ENCODE measurements at regions not wholly inside any gene's neighbourhood (a gene's known extent, or its start where the extent isn't known, plus 50 kb on each side); places are given as distances from the start of the nearest gene placed in this dataset.

- H3K27me3 ChIP-seq (ENCODE audit: control insufficient read depth, insufficient read depth, low read length): no peaks in the 10 kb centered on the region
- no peak for DNase-seq
- H3K36me3 ChIP-seq (replicated peaks; ENCODE audit: control insufficient read depth, insufficient read depth, low read length): no peaks in the 10 kb centered on the region
- H3K4me3 ChIP-seq (ENCODE audit: insufficient read depth, low read depth, low read length): no peak overlapping the region
Observed at GRCh38 chr3:31051226-31051625, 156.8 kb upstream of the GADL1 start.

GRCh38 chr3:31053299-31053698 is 158.8 kb upstream of the GADL1 start:
- Histone ChIP-seq H3K36me3 (replicated peaks; ENCODE audit: control insufficient read depth, insufficient read depth, low read length) (no peaks in the 10 kb centered on the region), H3K27me3 (ENCODE audit: control insufficient read depth, insufficient read depth, low read length) (no peaks in the 10 kb centered on the region), H3K4me3 (ENCODE audit: insufficient read depth, low read depth, low read length) (no peak overlapping the region)
- DNase-seq: no peak

GRCh38 chr3:31054032-31054431 is 159.6 kb upstream of the GADL1 start:
- no peak for DNase-seq
- Histone ChIP-seq H3K27me3 (ENCODE audit: control insufficient read depth, insufficient read depth, low read length) (no peaks in the 10 kb centered on the region), H3K36me3 (replicated peaks; ENCODE audit: control insufficient read depth, insufficient read depth, low read length) (no peaks in the 10 kb centered on the region)

GRCh38 chr3:31055757-31056156 is 161.3 kb upstream of the GADL1 start:
- Histone ChIP-seq H3K27me3 (ENCODE audit: control insufficient read depth, insufficient read depth, low read length) (no peaks in the 10 kb centered on the region), H3K4me3 (ENCODE audit: insufficient read depth, low read depth, low read length) (no peak overlapping the region), H3K36me3 (replicated peaks; ENCODE audit: control insufficient read depth, insufficient read depth, low read length) (no peaks in the 10 kb centered on the region)
- no peak for DNase-seq

More at GRCh38 chr3:31054032-31054431, 159.6 kb upstream of the GADL1 start:
- H3K4me3 ChIP-seq (ENCODE audit: insufficient read depth, low read depth, low read length): no peak overlapping the region

- H3K27me3 ChIP-seq (ENCODE audit: control insufficient read depth, insufficient read depth, low read length): no peaks in the 10 kb centered on the region
- no peak for DNase-seq
- H3K4me3 ChIP-seq (ENCODE audit: insufficient read depth, low read depth, low read length): no peak overlapping the region
- H3K36me3 ChIP-seq (replicated peaks; ENCODE audit: control insufficient read depth, insufficient read depth, low read length): no peaks in the 10 kb centered on the region
Observed at GRCh38 chr3:31057891-31058290, 163.4 kb upstream of the GADL1 start.

GRCh38 chr3:31064021-31064420 is 169.6 kb upstream of the GADL1 start:
- DNase-seq: no peak
- Histone ChIP-seq H3K36me3 (replicated peaks; ENCODE audit: control insufficient read depth, insufficient read depth, low read length) (no peaks in the 10 kb centered on the region), H3K4me3 (ENCODE audit: insufficient read depth, low read depth, low read length) (no peak overlapping the region), H3K27me3 (ENCODE audit: control insufficient read depth, insufficient read depth, low read length) (no peaks in the 10 kb centered on the region)

- Histone ChIP-seq H3K27me3 (ENCODE audit: control insufficient read depth, insufficient read depth, low read length) (no peaks in the 10 kb centered on the region), H3K4me3 (ENCODE audit: insufficient read depth, low read depth, low read length) (no peak overlapping the region), H3K36me3 (replicated peaks; ENCODE audit: control insufficient read depth, insufficient read depth, low read length) (no peaks in the 10 kb centered on the region)
- DNase-seq: no peak
Observed at GRCh38 chr3:31065765-31066164, 171.3 kb upstream of the GADL1 start.

GRCh38 chr3:31067004-31067403 is 172.5 kb upstream of the GADL1 start:
- DNase-seq: no peak
- Histone ChIP-seq H3K4me3 (ENCODE audit: insufficient read depth, low read depth, low read length) (no peak overlapping the region), H3K27me3 (ENCODE audit: control insufficient read depth, insufficient read depth, low read length) (no peaks in the 10 kb centered on the region), H3K36me3 (replicated peaks; ENCODE audit: control insufficient read depth, insufficient read depth, low read length) (no peaks in the 10 kb centered on the region)

GRCh38 chr3:31075471-31075870 is 181.0 kb upstream of the GADL1 start:
- no peak for DNase-seq
- Histone ChIP-seq H3K27me3 (ENCODE audit: control insufficient read depth, insufficient read depth, low read length) (no peaks in the 10 kb centered on the region), H3K36me3 (replicated peaks; ENCODE audit: control insufficient read depth, insufficient read depth, low read length) (no peaks in the 10 kb centered on the region), H3K4me3 (ENCODE audit: insufficient read depth, low read depth, low read length) (no peak overlapping the region)

GRCh38 chr3:31075876-31076275 is 181.4 kb upstream of the GADL1 start:
- DNase-seq: no peak
- Histone ChIP-seq H3K36me3 (replicated peaks; ENCODE audit: control insufficient read depth, insufficient read depth, low read length) (no peaks in the 10 kb centered on the region), H3K27me3 (ENCODE audit: control insufficient read depth, insufficient read depth, low read length) (no peaks in the 10 kb centered on the region), H3K4me3 (ENCODE audit: insufficient read depth, low read depth, low read length) (no peak overlapping the region)

GRCh38 chr3:31077021-31077601 is 182.7 kb upstream of the GADL1 start:
- no peaks in the 10 kb centered on the region for H3K27me3 ChIP-seq (ENCODE audit: control insufficient read depth, insufficient read depth, low read length)
- H3K36me3 ChIP-seq (replicated peaks; ENCODE audit: control insufficient read depth, insufficient read depth, low read length): no peaks in the 10 kb centered on the region
- no peak overlapping the region for H3K4me3 ChIP-seq (ENCODE audit: insufficient read depth, low read depth, low read length)
- DNase-seq: no peak

GRCh38 chr3:31077826-31078225 is 183.4 kb upstream of the GADL1 start:
- H3K4me3 ChIP-seq (ENCODE audit: insufficient read depth, low read depth, low read length): no peak overlapping the region
- no peaks in the 10 kb centered on the region for H3K27me3 ChIP-seq (ENCODE audit: control insufficient read depth, insufficient read depth, low read length)
- H3K36me3 ChIP-seq (replicated peaks; ENCODE audit: control insufficient read depth, insufficient read depth, low read length): no peaks in the 10 kb centered on the region
- DNase-seq: no peak

- DNase-seq: no peak
- Histone ChIP-seq H3K27me3 (ENCODE audit: control insufficient read depth, insufficient read depth, low read length) (no peaks in the 10 kb centered on the region), H3K4me3 (ENCODE audit: insufficient read depth, low read depth, low read length) (no peak overlapping the region), H3K36me3 (replicated peaks; ENCODE audit: control insufficient read depth, insufficient read depth, low read length) (no peaks in the 10 kb centered on the region)
Observed at GRCh38 chr3:31079689-31080088, 185.2 kb upstream of the GADL1 start.

GRCh38 chr3:31081018-31081662 is 186.7 kb upstream of the GADL1 start:
- H3K36me3 ChIP-seq (replicated peaks; ENCODE audit: control insufficient read depth, insufficient read depth, low read length): no peaks in the 10 kb centered on the region
- H3K4me3 ChIP-seq (ENCODE audit: insufficient read depth, low read depth, low read length): no peak overlapping the region
- H3K27me3 ChIP-seq (ENCODE audit: control insufficient read depth, insufficient read depth, low read length): no peaks in the 10 kb centered on the region
- DNase-seq: no peak

GRCh38 chr3:31086148-31086547 is 191.7 kb upstream of the GADL1 start:
- no peak overlapping the region for H3K4me3 ChIP-seq (ENCODE audit: insufficient read depth, low read depth, low read length)
- H3K27me3 ChIP-seq (ENCODE audit: control insufficient read depth, insufficient read depth, low read length): no peaks in the 10 kb centered on the region
- DNase-seq: no peak
- no peaks in the 10 kb centered on the region for H3K36me3 ChIP-seq (replicated peaks; ENCODE audit: control insufficient read depth, insufficient read depth, low read length)

- Histone ChIP-seq H3K36me3 (replicated peaks; ENCODE audit: control insufficient read depth, insufficient read depth, low read length) (no peaks in the 10 kb centered on the region), H3K27me3 (ENCODE audit: control insufficient read depth, insufficient read depth, low read length) (no peaks in the 10 kb centered on the region), H3K4me3 (ENCODE audit: insufficient read depth, low read depth, low read length) (no peak overlapping the region)
- DNase-seq: no peak
Observed at GRCh38 chr3:31086698-31087097, 192.2 kb upstream of the GADL1 start.

Data from H7 (cell line).